Pancreas (tissue), 10 donors: ENCODE measurements at regions not wholly inside any gene's neighbourhood (a gene's known extent, or its start where the extent isn't known, plus 50 kb on each side); places are given as distances from the start of the nearest gene placed in this dataset.

Source experiments
- ATAC-seq, 4 donors: fragments of 200-7000 bp; cut with Tn5 transposase; one replicate each; pipeline versions ENCODE4 v1.8.0 to v1.9.1; 2020; ENCODE audit warnings: mild to moderate bottlenecking in 4 of 4, moderate library complexity in 4 of 4
- DNase-seq, 6 donors: peaks; one replicate each; pipeline ENCODE4 v3.0.0-alpha.2; 2020
- FAIRE-seq: peaks from 2 replicates; lab custom pipeline; 2012; peaks lifted over from hg19 to GRCh38; lab: Jason Lieb, UNC
- H3K27ac ChIP-seq, 4 donors: fragments of 200-600 bp; sonication (generic); 1 replicate in 3 of 4; 2 replicates in 1 of 4; pipeline versions ENCODE4 v1.5.0 to v1.8.0; 2020
- H3K27me3 ChIP-seq, 4 donors: fragments of 200-600 bp; one replicate each; pipeline ENCODE4 v1.8.0; 2021
- H3K36me3 ChIP-seq, 3 donors: fragments of 200-600 bp; sonication (generic) in 1 of 3; one replicate each; pipeline versions ENCODE4 v1.5.0 to v1.8.0; 2020 to 2021
- H3K4me1 ChIP-seq, 3 donors: fragments of 200-600 bp; one replicate each; pipeline ENCODE4 v1.8.0; 2021
- H3K4me3 ChIP-seq, 4 donors: fragments of 200-600 bp; sonication (generic) in 2 of 4; one replicate each; pipeline versions ENCODE4 v1.5.0 to v1.8.0; 2020 to 2021
- H3K9me3 ChIP-seq, 4 donors: fragments of 200-600 bp; one replicate each; pipeline ENCODE4 v1.8.0; 2021
- CTCF ChIP-seq, 4 donors: fragments of 200-600 bp; sonication (generic) in 3 of 4; IDR thresholded peaks; one replicate each; pipeline versions ENCODE4 v1.5.0 to v1.8.0; 2021; ENCODE audit warnings: antibody characterized with exemption in 4 of 4
- WGBS, 2 donors: extraction: QIAGEN DNeasy Blood & Tissue Kit; methylation state at CpG; one replicate each; pipeline ENCODE4 v1.1.7; 2013; 5-methylcytosine and 5-hydroxymethylcytosine counted together
- intact Hi-C, 3 donors: fragments of 100-400 bp; cut with DNase I; formaldehyde crosslinking; loops; one replicate each; pipeline versions ENCODE4 v1.11.1 to v1.14.2; 2022
- donor health status: healthy with polysubstance abuse.
- donor health status: DM: no; HTN: no; CAD: no; lungs with moderate emphysema.
- donor health status: DM: no; HTN: no; CAD: no.
- donor health status: control.
- donor health status: control.
- donor health status: Bipolar disorder and iron deficiency.
- donor health status: DM: yes; HTN: yes; CAD: no.
- donor health status: DM: no; HTN: no; CAD: no.
- donor health status: DM: no; HTN: no; CAD: no.
- donor health status: DM: yes; HTN: yes; CAD: no.

DNA sequence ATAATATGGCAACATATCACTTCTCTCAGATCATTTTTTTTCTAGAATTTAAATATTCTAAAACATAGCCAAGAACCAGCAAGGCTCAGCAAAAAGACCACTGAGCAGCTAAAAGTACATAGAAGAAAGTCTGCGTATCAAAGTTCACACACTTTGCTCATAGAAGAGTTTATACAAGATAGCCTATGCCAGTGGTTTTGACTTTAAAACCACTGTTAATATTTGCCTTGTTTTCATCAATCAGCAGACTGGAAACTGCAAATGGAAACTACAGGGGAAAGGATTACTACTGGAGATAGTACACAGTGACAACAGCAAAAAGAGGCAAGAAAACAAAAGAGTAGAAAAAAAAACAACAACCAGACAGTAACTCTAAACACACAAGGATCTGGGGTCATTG lies 483.3 kb downstream of the ZSWIM6 start:
- no peak overlapping the region for H3K27ac ChIP-seq
- DNase-seq (no peak), FAIRE-seq (no peak), ATAC-seq (peak in 1 of 4 donors; percentile 38)
- no peaks in the 10 kb centered on the region for H3K36me3 ChIP-seq
- TF ChIP-seq CTCF (IDR thresholded peaks at IDR 0.05): no peak
- H3K9me3 ChIP-seq: no peaks in the 10 kb centered on the region
- intact Hi-C loops: no loop called here
- WGBS, 2 donors: 31 to 32% methylated on average over 1 of the region's 1 CpG
- peaks cover 10 to 12% (median 10%) of the 10 kb centered on the region in 3 donors for H3K4me1 ChIP-seq
- no peaks in the 10 kb centered on the region for H3K27me3 ChIP-seq
- H3K4me3 ChIP-seq: no peak overlapping the region

DNA sequence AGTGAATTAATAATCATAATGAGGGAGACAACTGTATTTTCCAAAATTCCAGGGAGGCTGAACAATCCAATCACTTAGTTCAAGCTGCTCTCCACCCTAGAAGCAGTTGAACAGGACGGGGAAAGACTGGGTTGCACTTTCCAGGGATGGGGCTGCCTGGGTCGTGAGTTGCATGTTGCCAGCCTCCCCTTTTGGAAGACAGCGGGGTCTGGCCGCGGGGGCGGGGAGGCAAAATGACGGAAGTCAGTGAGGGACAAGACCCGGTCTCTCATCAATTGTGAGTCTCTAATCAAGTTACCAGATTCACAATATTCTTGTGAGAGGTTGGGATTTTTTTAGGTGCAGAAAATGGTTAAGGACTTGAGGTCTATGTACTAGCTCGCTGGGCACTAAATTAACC lies 484.1 kb downstream of the ZSWIM6 start:
- TF ChIP-seq CTCF (IDR thresholded peaks at IDR 0.05): no peak
- no peak overlapping the region for H3K4me3 ChIP-seq
- intact Hi-C loops: no loop called here
- no peak overlapping the region for H3K27ac ChIP-seq
- H3K4me1 ChIP-seq: peaks cover 10 to 12% (median 10%) of the 10 kb centered on the region in 3 donors
- DNase-seq (no peak), ATAC-seq (no peak), FAIRE-seq (no peak)
- WGBS, 2 donors: 88 to 91% methylated on average over 9 of the region's 9 CpGs
- no peaks in the 10 kb centered on the region for H3K27me3 ChIP-seq
- H3K36me3 ChIP-seq: no peaks in the 10 kb centered on the region
- no peaks in the 10 kb centered on the region for H3K9me3 ChIP-seq

GRCh38 chr5:61816585-61817450 lies 484.8 kb downstream of the ZSWIM6 start:
- peak overlapping the region in 1 of 4 donors; percentile 3 for H3K27ac ChIP-seq
- ATAC-seq (no peak), DNase-seq (no peak), FAIRE-seq (no peak)
- TF ChIP-seq CTCF (IDR thresholded peaks at IDR 0.05): no peak
- H3K4me1 ChIP-seq: peaks cover 10 to 12% (median 10%) of the 10 kb centered on the region in 3 donors
- intact Hi-C loops: no loop called here
- no peaks in the 10 kb centered on the region for H3K27me3 ChIP-seq
- H3K9me3 ChIP-seq: no peaks in the 10 kb centered on the region
- WGBS, 2 donors: 52 to 55% methylated on average over 11 of the region's 11 CpGs
- no peaks in the 10 kb centered on the region for H3K36me3 ChIP-seq
- no peak overlapping the region for H3K4me3 ChIP-seq

- Histone ChIP-seq H3K36me3 (no peaks in the 10 kb centered on the region), H3K9me3 (no peaks in the 10 kb centered on the region), H3K4me3 (no peak overlapping the region), H3K27me3 (no peaks in the 10 kb centered on the region), H3K4me1 (peaks cover 10 to 12% (median 10%) of the 10 kb centered on the region in 3 donors), H3K27ac (peak overlapping the region in 1 of 4 donors; percentile 3)
- peak; percentile 51 for FAIRE-seq
- intact Hi-C loops: no loop called here
- peak in 3 of 4 donors; percentile 39 to 57 (median 41) for TF ChIP-seq CTCF (IDR thresholded peaks at IDR 0.05)
- peak in 4 of 6 donors; percentile 40 to 56 (median 44) for DNase-seq
- 11 to 12% methylated on average over 7 of the region's 7 CpGs for WGBS, 2 donors
- ATAC-seq: peak; percentile 80 to 96 (median 93)
Measured at GRCh38 chr5:61817472-61818326, 485.6 kb downstream of the ZSWIM6 start.
